GM12878 (cell line): ENCODE measurements at regions not wholly inside any gene's neighbourhood (a gene's known extent, or its start where the extent isn't known, plus 50 kb on each side); places are given as distances from the start of the nearest gene placed in this dataset.

Source experiments
- ATAC-seq: fragments of 200-7000 bp; cut with Tn5 transposase; 3 replicates; pipeline ENCODE4 v1.9.1; 2020; ENCODE audit warnings: mild to moderate bottlenecking, moderate library complexity
- BruUV-seq: library from RNA; stranded (reverse); fragments of 400-500 nt; replicated peaks from 2 replicates; lab custom pipeline; 2021; lab: Mats Ljungman, UMichigan
- CTCF ChIA-PET: fragments of 300-600 bp; sonication (Branson Sonifier 250); formaldehyde crosslinking; extraction: SDS; loops from one replicate; lab custom pipeline; 2021; ENCODE audit warnings: inconsistent platforms; lab: Yijun Ruan, JAX
- POLR2A ChIA-PET: fragments of 350-600 bp; formaldehyde crosslinking; extraction: SDS; loops from one replicate; lab custom pipeline; 2021; ENCODE audit warnings: inconsistent platforms; lab: Charles Lee
- RAD21 ChIA-PET: fragments of 300-600 bp; sonication (Branson Sonifier 250); formaldehyde crosslinking; loops from one replicate; lab custom pipeline; 2023; ENCODE audit warnings: antibody characterized with exemption; ENCODE audit not compliant: unreplicated experiment; lab: Charles Lee
- SMC1A ChIA-PET: fragments of 300-600 bp; sonication (Branson Sonifier 250); formaldehyde crosslinking; loops from one replicate; lab custom pipeline; 2023; ENCODE audit not compliant: unreplicated experiment, uncharacterized antibody; lab: Charles Lee
- DNase-seq: peaks from one replicate; pipeline ENCODE4 v3.0.0-alpha.2; 2011; ENCODE audit warnings: low read depth, low spot score
- FAIRE-seq: peaks from 3 replicates; lab custom pipeline; 2011; peaks lifted over from hg19 to GRCh38; lab: Jason Lieb, UNC
- H2AFZ ChIP-seq: 2 replicates; pipeline ENCODE4 v1.6.0; 2011; ENCODE audit warnings: low read depth, low read length, control low read depth; ENCODE audit not compliant: control insufficient read depth
- H3K27ac ChIP-seq: 2 replicates; pipeline ENCODE4 v1.5.1; 2011; ENCODE audit warnings: control low read depth; ENCODE audit not compliant: control insufficient read depth, insufficient read depth
- H3K27me3 ChIP-seq, 2 experiments: replicated peaks in 1 of 2; 2 replicates each; pipeline versions ENCODE4 v1.6.0 to v1.6.1; 2011; ENCODE audit warnings: low read length in 1 of 2; ENCODE audit not compliant: control insufficient read depth in 2 of 2, insufficient read depth in 2 of 2
- H3K36me3 ChIP-seq, 2 experiments: 2 replicates each; pipeline ENCODE4 v1.5.1; 2011; ENCODE audit warnings: low read length in 1 of 2; ENCODE audit not compliant: control insufficient read depth in 2 of 2, insufficient read depth in 2 of 2
- H3K4me1 ChIP-seq: 2 replicates; pipeline ENCODE4 v1.6.1; 2011; ENCODE audit warnings: mild to moderate bottlenecking, low read length, moderate library complexity, mixed read lengths; ENCODE audit not compliant: control insufficient read depth, insufficient read depth
- H3K4me2 ChIP-seq: 2 replicates; pipeline ENCODE4 v1.6.0; 2011; ENCODE audit warnings: control low read depth; ENCODE audit not compliant: control insufficient read depth, insufficient read depth
- H3K4me3 ChIP-seq: fragments of 200-600 bp; sonication (generic); 2 replicates; pipeline ENCODE4 v1.5.1; 2016
- H3K79me2 ChIP-seq: 2 replicates; pipeline ENCODE4 v1.6.0; 2011; ENCODE audit warnings: low read length; ENCODE audit not compliant: control insufficient read depth, insufficient read depth
- H3K9ac ChIP-seq: 2 replicates; pipeline ENCODE4 v1.8.0; 2011; ENCODE audit warnings: low read length, control low read depth, mixed read lengths; ENCODE audit not compliant: control insufficient read depth, insufficient read depth
- H3K9me3 ChIP-seq: replicated peaks from 3 replicates; pipeline ENCODE4 v1.5.1; 2011; ENCODE audit warnings: mild to moderate bottlenecking, low read length; ENCODE audit not compliant: control insufficient read depth, insufficient read depth
- H4K20me1 ChIP-seq: 2 replicates; pipeline ENCODE4 v1.6.0; 2011; ENCODE audit not compliant: control insufficient read depth, insufficient read depth
- CHD2 ChIP-seq: IDR thresholded peaks from 2 replicates; pipeline ENCODE4 v1.6.1; 2011; ENCODE audit warnings: low read depth, low read length, improper control_type of control experiment, borderline replicate concordance
- CREM ChIP-seq: IDR thresholded peaks from 2 replicates; pipeline ENCODE4 v1.6.1; 2014; ENCODE audit warnings: antibody characterized with exemption, low read depth
- E4F1 ChIP-seq: fragments of 450-650 bp; IDR thresholded peaks from 2 replicates; pipeline ENCODE4 v1.6.1; 2018; ENCODE audit warnings: borderline replicate concordance, mild to moderate bottlenecking; ENCODE audit not compliant: partially characterized antibody
- EP300 ChIP-seq, 2 experiments: fragments of 150-350 bp in 1 of 2; IDR thresholded peaks; 2 replicates each; pipeline ENCODE4 v1.6.1; 2011 to 2012; ENCODE audit warnings: low read depth in 2 of 2, low read length in 2 of 2, borderline replicate concordance in 1 of 2, improper control_type of control experiment in 1 of 2, inconsistent platforms in 1 of 2; ENCODE audit not compliant: control insufficient read depth in 1 of 2
- PRDM15 ChIP-seq: fragments of 450-650 bp; formaldehyde crosslinking; IDR thresholded peaks from 2 replicates; pipeline ENCODE4 v1.4.0; 2020; ENCODE audit warnings: mild to moderate bottlenecking, moderate library complexity
- RELA ChIP-seq: fragments of 450-650 bp; IDR thresholded peaks from 2 replicates; pipeline ENCODE4 v1.8.0; 2014; ENCODE audit warnings: borderline replicate concordance; ENCODE audit not compliant: partially characterized antibody
- RELB ChIP-seq: fragments of 450-650 bp; IDR thresholded peaks from 2 replicates; pipeline ENCODE4 v1.6.1; 2017; ENCODE audit warnings: low read depth, mild to moderate bottlenecking, moderate library complexity
- TCF7 ChIP-seq: IDR thresholded peaks from 2 replicates; pipeline ENCODE4 v1.6.1; 2014; ENCODE audit warnings: antibody characterized with exemption, borderline replicate concordance
- YBX1 ChIP-seq: fragments of 450-650 bp; IDR thresholded peaks from 2 replicates; pipeline ENCODE4 v1.6.1; 2016; ENCODE audit warnings: antibody characterized with exemption
- WGBS: methylation state at CpG from one replicate; pipeline ENCODE4 v1.1.6; 2016; ENCODE audit warnings: low lambda C conversion rate; ENCODE audit not compliant: insufficient replicate concordance, insufficient coverage; ENCODE audit errors: missing lambda C conversion rate; 5-methylcytosine and 5-hydroxymethylcytosine counted together
- in situ Hi-C: fragments of 300-500 bp; cut with MboI; formaldehyde crosslinking; loops from 9 replicates; pipeline ENCODE4 v1.14.3; 2018; ENCODE audit warnings: mixed read lengths
- intact Hi-C: fragments of 100-400 bp; cut with micrococcal nuclease; formaldehyde crosslinking; loops from one replicate; pipeline ENCODE4 v1.14.2; 2022; ENCODE audit not compliant: unreplicated experiment

GRCh38 chr4:176387571-176387970 is 67.8 kb downstream of the SPCS3 start:
- no peak overlapping the region for H2AFZ ChIP-seq
- H3K9ac ChIP-seq = no peak overlapping the region
- CTCF ChIA-PET = interaction anchor here (0.9 kb wide), 1 partner anchor 10 kb away, joined by 3 read pairs; no protein-coding TSS in a partner anchor
- intact Hi-C loops (no loop called here), in situ Hi-C loops (no loop called here)
- no peak for FAIRE-seq
- BruUV-seq = no TSS peak
- H3K4me1 ChIP-seq = no peaks in the 10 kb centered on the region
- no peak overlapping the region for H3K4me2 ChIP-seq
- 0% methylated on average over 1 of the region's 1 CpG for WGBS
- no peaks in the 10 kb centered on the region for H4K20me1 ChIP-seq
- H3K4me3 ChIP-seq = no peak overlapping the region
- no peaks in the 10 kb centered on the region for H3K9me3 ChIP-seq
- RAD21 ChIA-PET = no interaction called here
- no peak overlapping the region for H3K27ac ChIP-seq
- POLR2A ChIA-PET = no interaction called here
- TF ChIP-seq TCF7 (no peak), RELB (no peak), CREM (no peak), EP300 (IDR thresholded peaks at IDR 0.05; ENCODE audit: borderline replicate concordance in 1 of 2, control insufficient read depth in 1 of 2, low read depth in 2 of 2, low read length in 2 of 2) (no peak), YBX1 (no peak), CHD2 (no peak), E4F1 (no peak), PRDM15 (CRISPR knock-in tag) (no peak), RELA (no peak)
- no peaks in the 10 kb centered on the region for H3K79me2 ChIP-seq
- H3K27me3 ChIP-seq = no peaks in the 10 kb centered on the region
- H3K36me3 ChIP-seq = no peaks in the 10 kb centered on the region
- no peak for DNase-seq
- SMC1A ChIA-PET = interaction anchor here (1.0 kb wide), 1 partner anchor 9 kb away, joined by 4 read pairs; no protein-coding TSS in a partner anchor
- ATAC-seq = no peak
